NCI-H510A treated with DMSO at 0.1 percent for 48 hours (cell line): ENCODE measurements at regions not wholly inside any gene's neighbourhood (a gene's known extent, or its start where the extent isn't known, plus 50 kb on each side); places are given as distances from the start of the nearest gene placed in this dataset.
"Not testable (repeated sequence)": the region's sequence is repeated elsewhere in the genome, so short reads cannot be mapped to it uniquely, and the experiment has no call there.

Experiments
- DNase-seq: peaks from one replicate; lab custom pipeline; 2025; lab: John Stamatoyannopoulos, UW

DNA sequence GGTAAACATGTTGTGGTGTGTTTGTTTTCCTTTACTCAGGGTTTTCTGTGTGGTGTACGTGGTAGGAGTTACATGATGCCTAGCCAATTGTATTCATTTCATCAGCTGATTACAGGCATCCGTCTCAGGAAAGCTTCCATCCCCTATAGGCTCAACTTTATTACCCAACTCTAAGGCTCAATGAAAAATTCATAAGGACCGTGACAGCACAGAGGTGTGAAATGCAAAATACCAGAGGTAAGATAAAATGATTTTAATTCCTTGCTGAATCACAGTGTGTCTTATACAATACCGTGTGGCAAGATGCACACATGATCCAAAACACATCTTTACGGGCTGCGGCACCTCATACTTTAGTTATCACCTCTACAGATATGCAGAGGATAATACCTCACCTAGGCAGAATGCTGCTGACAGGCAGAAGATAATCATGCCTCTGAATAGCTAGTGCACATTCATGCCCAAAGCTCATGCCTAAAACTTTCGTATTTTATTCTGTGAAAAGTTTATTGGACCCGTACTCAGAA lies 87.2 kb upstream of the DIO2 start:
- DNase-seq = no peak

GRCh38 chr14:80291101-80291500 lies 79.8 kb upstream of the DIO2 start:
- no peak for DNase-seq

DNA sequence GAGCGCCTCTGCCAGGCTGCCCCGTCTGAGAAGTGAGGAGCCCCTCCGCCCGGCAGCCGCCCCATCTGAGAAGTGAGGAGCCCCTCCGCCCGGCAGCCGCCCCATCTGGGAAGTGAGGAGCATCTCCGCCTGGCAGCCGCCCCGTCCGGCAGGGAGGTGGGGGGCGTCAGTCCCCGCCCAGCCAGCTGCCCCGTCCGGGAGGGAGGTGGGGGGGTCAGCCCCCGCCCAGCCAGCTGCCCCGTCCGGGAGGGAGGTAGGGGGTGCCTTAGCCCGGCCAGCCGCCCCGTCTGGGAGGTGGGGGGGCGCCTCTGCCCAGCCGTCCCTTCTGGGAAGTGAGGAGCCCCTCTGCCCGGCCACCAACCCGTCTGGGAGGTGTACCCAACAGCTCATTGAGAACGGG lies 75.4 kb upstream of the DIO2 start:
- DNase-seq = not testable (repeated sequence)

DNA sequence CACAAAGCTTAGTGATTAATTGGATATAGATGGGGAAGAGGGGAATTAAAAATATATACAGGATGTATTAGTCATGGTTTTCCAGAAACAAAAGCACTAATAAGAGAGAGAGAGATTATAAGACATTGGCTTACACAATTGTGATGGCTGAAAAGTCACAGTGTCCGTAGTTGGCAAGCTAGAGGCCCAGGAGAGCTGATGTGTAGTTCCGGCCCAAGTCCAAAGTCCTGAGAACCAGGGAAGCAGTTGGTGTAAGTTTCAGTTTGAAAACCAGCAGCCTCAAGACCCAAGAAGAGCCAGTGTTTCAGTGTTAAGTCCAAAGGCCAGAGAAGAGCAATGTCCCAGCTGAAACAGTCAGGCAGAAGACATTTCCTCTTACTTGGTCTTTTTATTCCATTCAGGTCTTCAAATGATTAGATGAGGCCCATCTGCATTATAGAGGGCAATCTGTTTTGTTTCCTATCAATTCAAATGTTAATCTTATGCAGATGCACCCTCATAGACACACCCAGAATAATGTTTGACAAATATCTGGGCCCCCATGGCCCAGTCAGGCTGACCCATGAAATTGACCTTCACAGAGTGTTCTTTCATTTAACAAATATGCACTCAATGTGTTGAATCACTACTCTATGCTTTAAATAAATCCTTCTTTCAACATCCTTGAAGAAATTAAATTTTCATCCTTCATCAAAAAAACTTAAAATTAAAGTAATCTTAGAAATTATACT lies 67.2 kb upstream of the DIO2 start:
- DNase-seq = no peak

DNA sequence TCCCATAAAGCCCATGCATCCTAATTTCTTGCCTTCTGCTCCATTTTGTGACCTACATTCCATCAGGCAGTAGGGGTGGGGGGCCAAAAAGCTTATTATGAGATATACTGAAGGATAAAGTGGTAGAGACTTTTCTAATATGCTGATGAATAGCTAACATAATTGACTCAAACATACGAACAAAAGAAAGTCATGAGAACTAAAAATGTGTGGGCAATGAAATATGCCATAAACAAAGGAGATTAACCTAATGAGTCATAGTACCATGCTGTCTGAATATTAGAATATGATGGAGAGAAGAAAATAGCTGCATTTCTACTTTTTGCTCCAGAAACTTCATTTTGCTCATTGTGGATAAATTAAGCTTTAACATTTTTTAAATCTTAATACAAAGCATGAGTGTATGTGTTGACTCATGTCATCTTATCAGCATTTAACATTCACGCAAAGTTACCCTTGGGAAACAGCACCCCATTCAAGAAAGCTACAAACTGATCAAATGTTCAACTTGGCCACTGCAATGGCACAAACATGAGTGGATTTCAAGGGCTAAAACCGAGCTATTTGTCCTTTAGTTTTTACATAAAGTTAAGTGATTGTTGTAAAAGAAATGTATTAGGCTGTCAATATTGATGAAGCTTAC lies 64.0 kb upstream of the DIO2 start:
- no peak for DNase-seq

GRCh38 chr14:80274310-80274709 lies 63.0 kb upstream of the DIO2 start:
- not testable (repeated sequence) for DNase-seq

- DNase-seq = no peak
Observed at GRCh38 chr14:80271389-80271788, 60.1 kb upstream of the DIO2 start.

DNA sequence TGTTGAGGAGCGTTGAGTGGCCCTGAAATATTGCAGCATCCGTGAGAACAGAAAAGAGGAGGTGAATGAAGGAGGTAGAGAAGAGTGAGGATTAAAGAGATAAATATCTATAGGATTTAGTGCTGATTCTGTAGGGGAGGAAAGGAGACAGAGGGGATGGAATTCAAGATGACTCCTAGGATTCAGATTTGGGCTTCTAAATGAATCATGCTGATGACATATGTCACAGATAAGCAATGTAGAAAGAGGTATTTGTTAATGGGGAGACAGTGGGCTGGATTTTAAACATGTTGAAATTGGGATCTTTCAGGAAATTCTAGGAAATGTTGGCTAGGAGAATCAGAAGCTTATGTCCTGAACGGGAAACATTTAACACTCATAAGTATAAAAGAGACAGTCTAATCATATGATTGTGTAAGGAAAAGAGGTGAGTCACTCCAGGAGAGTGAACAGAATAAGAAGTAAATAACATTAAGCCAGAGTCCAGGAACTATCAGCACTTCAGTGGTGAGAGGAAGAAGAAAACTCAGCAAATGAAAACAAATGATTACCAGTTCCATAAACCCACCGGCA lies 58.1 kb upstream of the DIO2 start:
- no peak for DNase-seq

DNA sequence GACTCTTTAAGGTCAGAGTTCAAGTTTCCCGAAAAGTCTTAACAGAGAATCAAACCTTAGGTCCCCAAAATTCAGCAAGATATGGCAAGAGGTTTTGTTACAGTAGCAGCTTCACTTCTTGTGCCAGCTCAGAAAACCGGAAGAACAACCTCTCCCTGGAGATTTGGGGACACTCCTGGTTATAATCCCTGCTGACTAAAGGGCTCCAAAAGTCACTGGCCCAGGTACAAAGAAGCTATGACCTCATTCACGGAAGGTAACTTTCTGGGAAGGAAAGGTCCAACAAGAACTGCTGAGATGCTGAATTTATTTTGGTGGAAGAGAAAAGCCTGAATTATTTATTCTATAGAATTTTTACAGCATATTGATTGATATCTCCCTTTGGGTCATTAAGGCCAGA lies 55.6 kb upstream of the DIO2 start:
- DNase-seq = no peak

DNA sequence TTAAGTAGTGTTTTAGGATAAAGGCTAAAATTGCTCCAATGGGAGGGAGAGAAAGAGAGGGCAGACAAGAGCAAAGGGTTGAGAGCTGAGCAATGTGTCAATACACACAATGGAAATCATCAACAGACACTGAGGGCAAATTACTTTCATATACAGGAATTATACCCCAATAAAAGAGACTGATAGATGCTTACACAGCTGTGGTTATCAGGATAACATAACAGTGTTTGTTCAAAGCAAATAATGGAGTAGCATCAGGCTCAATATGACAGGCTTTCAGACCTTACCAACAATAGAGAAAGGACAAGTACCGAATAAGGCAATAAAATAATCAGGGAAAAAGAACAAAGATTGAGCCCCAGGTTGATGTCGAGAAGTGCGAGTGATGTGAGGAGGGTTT lies 53.4 kb upstream of the DIO2 start:
- peak; percentile 23 for DNase-seq
